HG03439 (cell line): ENCODE measurements at regions not wholly inside any gene's neighbourhood (a gene's known extent, or its start where the extent isn't known, plus 50 kb on each side); places are given as distances from the start of the nearest gene placed in this dataset.

Experiments used
- ATAC-seq: cut with Tn5 transposase; IDR thresholded peaks from one replicate; pipeline ENCODE4 v1.9.1; 2021; ENCODE audit warnings: mild to moderate bottlenecking, moderate library complexity; ENCODE audit not compliant: unreplicated experiment

GRCh38 chr13:40318366-40318765 is 348.1 kb downstream of the FOXO1 start:
- ATAC-seq, result no peak

GRCh38 chr13:40319699-40320579 is 346.5 kb downstream of the FOXO1 start:
- ATAC-seq, result no peak

GRCh38 chr13:40328091-40328490 is 338.4 kb downstream of the FOXO1 start:
- ATAC-seq, result no peak

- no peak for ATAC-seq
Observed at GRCh38 chr13:40329781-40330485, 336.5 kb downstream of the FOXO1 start.

GRCh38 chr13:40330950-40331349 is 335.5 kb downstream of the FOXO1 start:
- no peak for ATAC-seq

GRCh38 chr13:40331802-40332201 is 334.6 kb downstream of the FOXO1 start:
- no peak for ATAC-seq

- no peak for ATAC-seq
Observed at GRCh38 chr13:40333226-40333625, 333.2 kb downstream of the FOXO1 start.

GRCh38 chr13:40334031-40334430 is 332.4 kb downstream of the FOXO1 start:
- no peak for ATAC-seq

GRCh38 chr13:40334616-40335015 is 331.8 kb downstream of the FOXO1 start:
- no peak for ATAC-seq

GRCh38 chr13:40336228-40337221 is 329.9 kb downstream of the FOXO1 start:
- ATAC-seq, result no peak

GRCh38 chr13:40337651-40338050 is 328.8 kb downstream of the FOXO1 start:
- no peak for ATAC-seq

- ATAC-seq, result no peak
Observed at GRCh38 chr13:40338217-40338616, 328.2 kb downstream of the FOXO1 start.

- no peak for ATAC-seq
Observed at GRCh38 chr13:40340368-40341095, 325.9 kb downstream of the FOXO1 start.

GRCh38 chr13:40341096-40341471 is 325.4 kb downstream of the FOXO1 start:
- no peak for ATAC-seq

GRCh38 chr13:40341501-40341900 is 324.9 kb downstream of the FOXO1 start:
- no peak for ATAC-seq

- no peak for ATAC-seq
Observed at GRCh38 chr13:40342461-40342860, 324.0 kb downstream of the FOXO1 start.

GRCh38 chr13:40342901-40343300 is 323.5 kb downstream of the FOXO1 start:
- ATAC-seq, result no peak

- ATAC-seq, result no peak
Observed at GRCh38 chr13:40343550-40344269, 322.7 kb downstream of the FOXO1 start.

GRCh38 chr13:40344270-40345148 is 321.9 kb downstream of the FOXO1 start:
- ATAC-seq, result no peak
